Stimulated activated CD4-positive, alpha-beta T cell treated with anti-CD3 and anti-CD28 coated beads, TNF-alpha, amount 100 ng/mL, for 48 hours (primary cell): ENCODE measurements at regions not wholly inside any gene's neighbourhood (a gene's known extent, or its start where the extent isn't known, plus 50 kb on each side); places are given as distances from the start of the nearest gene placed in this dataset.
A peak's percentile ranks its signal among the peaks of the same experiment; 100 is the strongest.
"Not testable (repeated sequence)": the region's sequence is repeated elsewhere in the genome, so short reads cannot be mapped to it uniquely, and the experiment has no call there.

Experiments used
- DNase-seq, 3 donors: peaks; one replicate each; pipeline ENCODE4 v3.0.0-alpha.2; 2020; ENCODE audit warnings: low read depth in 3 of 3

DNA sequence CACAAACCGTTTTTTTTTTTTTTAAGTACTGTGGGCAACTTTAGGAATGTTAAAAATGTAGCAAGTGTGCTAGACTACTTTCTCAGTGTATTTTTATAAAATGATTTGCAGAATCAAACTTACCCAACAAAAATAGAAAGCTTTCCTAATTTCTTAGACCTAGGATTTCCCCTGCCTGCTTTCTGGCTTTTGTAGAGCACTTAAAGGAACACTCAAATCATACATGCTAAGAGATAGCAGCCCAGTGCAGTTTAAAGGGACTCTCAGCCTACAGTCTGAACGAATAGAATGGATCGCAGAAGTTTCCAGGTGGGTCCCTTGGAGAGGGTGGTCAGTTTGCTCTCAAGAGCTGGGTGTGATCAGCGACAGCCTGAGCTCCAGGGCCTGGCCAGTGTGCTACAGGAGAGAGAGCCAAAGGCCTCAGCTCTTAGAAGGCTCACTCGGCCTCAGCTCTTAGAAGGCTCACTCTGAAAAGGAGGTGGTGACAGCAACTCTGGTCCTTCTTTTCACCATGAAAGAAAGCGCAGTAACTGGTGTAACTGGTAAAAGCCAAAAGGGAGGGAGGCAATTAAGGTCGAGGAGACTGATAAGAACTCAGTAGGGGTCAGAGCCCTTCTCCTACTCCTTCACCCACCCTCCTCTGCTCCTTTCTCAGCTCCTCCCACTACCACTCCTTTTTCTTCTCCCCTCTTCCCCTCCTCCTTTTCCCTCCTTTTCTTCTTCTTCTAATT is 142.4 kb downstream of the ZFP64 start:
- no peak for DNase-seq

DNA sequence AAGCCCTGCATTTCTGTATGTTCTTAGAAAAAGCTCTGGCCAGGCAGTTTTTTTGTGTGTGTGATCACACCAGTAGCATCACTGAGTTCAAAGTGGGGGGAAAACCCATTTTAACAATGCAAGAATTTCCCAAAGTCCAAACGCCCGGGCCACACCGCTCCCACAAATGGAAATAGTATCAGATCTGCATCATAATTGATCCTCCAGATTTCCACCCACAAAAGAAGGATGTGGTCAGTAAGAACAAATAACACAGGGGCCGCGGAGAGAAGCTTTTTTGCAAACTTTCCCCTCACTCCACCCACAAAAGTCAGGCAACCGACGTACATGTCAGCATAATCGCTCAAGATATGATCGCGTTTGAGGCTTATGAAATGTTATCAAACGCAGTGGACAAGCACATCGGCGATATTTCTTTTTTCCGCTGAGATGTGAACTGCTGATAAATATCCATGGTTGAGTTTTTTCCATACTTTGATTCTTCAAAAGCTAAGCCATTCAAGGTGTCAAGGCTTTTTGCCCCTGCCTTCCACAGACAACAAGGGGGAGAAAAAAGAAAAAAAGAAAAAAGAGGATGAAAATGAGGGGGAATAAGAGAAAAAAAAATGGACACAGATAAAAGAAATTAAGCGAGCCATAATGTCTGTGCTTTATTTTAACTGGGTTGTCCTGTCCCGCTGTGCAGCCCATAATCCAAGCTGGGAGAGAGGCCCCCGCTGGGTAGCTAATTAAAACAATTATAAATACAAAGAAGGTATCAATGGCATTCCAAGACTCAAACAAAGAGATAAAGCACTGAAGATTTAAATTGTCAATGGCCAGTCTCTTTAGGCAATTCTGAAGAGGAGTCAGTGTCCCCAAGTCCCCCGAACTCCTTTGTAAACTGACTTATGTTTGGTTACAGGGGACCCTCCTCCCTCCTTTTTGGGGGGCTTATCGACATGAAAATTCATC is 143.5 kb downstream of the ZFP64 start:
- DNase-seq = peak in 2 of 3 donors; percentile 10 to 16

DNA sequence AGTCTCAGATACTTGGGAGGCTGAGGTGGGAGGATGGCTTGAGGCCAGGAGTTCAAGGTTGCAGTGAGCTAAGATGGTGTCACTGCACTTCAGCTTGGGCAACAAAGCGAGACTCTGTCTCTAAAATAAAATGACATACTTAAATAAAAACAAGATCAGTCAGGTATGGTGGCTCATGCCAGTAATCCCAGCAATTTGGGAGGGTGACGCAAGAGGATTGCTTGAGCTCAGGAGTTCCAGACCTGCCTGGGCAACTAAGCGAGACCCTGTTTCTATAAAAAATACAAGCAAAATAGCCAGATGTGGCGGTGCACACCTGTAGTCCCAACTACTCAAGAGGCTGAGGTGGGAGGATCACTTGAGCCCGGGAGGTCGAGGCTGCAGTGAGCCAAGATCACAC is 149.6 kb downstream of the ZFP64 start:
- no peak for DNase-seq

DNA sequence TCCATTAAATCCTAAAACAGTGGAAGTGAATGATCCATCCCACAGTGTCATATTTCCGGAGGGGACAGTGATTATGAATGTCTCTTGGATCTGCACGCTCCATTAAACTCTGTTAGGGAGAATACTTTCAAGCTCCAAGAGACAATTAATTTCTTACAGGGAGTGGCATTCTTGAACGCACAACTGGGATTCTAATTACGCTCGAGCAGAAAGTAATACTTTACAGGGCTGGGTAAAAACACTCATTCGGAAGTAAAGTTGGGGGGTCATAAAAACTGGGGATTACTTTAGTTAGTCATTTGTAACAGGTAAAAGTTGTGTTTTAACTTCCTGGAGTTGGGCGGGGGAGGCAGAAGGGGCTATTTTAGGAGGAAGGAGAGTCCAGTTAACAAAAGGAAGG is 151.8 kb downstream of the ZFP64 start:
- no peak for DNase-seq

DNA sequence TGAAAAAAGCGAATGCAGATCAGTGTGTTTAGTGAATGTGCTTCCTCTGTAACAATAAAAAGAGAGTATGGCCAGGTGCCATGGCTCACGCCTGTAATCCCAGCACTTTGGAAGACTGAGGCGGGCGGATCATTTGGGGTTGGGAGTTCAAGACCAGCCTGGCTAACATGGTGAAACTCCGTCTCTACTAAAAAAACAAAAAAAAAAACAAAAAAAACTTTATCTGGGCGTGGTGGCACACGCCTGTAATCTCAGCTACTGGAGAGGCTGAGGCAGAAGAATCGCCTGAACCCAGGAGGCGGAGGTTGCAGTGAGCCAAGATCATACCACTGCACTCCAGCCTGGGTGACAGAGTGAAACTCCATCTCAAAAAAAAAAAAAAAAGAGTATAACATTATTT is 152.9 kb downstream of the ZFP64 start:
- DNase-seq = not testable (repeated sequence)

DNA sequence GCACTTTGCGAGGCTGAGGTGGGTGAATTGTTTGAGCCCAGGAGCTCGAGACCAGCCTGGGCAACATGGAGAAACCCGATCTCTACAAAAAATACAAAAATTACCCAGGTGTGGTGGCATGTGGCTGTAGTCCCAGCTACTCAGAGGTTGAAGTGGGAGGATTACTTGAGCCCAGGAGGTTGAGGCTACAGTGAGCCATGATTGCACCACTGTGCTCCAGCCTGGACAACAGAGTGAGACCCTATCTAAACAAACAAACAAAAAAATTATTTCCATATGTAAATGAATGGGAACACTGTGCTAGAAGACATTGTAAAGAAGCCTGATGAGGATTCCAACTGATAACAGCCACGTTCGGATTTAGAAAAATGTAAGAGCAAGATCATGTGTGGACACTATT is 154.2 kb downstream of the ZFP64 start:
- DNase-seq = no peak

DNA sequence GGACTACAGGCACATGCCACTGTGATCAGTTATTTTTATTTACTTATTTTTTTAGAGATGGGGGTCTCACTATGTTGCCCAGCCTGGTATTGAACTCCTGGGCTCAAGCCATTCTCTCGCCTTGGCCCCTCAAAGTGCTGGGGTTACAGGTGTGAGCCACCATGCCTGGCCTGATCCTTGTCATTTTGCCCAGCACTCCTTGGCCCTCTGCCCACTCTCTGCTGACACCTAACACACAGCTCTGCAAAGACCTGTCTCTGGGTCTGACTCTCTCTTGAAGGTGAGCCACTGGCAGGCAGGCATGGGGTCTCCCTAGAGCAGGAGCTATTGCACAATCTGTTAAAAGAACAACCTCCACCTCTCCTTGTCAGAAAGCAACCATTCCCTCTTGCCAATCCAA is 155.6 kb downstream of the ZFP64 start:
- no peak for DNase-seq

DNA sequence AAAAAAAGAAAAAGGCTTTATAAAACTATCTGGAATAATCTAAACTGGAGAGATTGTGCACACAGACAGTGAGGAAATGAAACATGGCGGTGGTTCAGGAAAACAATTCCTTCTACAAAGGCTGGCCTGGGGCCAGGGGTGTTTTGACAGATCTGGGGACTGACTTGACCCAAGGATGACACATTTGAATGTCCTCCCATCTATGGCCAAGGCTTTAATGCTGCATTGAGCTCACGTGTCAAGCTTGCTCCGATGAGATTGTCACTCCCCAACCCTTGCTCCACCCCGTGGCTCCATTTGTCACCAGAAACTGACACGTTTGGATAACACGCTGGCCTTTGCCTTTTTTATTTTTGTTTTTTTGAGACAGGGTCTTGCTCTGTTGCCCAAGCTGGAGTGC is 156.1 kb downstream of the ZFP64 start:
- no peak for DNase-seq

DNA sequence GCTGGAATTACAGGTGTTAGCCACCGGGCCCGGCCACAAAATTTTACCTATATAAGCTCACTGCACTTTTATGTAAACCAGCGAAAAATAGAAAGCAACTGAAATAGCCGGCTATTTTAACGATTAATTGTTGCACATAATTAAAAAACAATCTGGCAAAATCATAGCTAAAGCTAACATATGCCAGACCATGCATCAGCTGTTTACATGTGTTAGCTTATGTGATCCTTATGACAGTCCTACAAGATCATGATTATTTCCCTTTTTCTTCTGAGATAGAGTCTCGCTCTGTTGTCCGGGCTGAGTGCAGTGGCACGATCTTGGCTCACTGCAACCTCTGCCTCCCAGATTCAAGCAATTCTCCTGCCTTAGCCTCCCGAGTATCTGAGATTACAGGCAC is 157.0 kb downstream of the ZFP64 start:
- DNase-seq = no peak

DNA sequence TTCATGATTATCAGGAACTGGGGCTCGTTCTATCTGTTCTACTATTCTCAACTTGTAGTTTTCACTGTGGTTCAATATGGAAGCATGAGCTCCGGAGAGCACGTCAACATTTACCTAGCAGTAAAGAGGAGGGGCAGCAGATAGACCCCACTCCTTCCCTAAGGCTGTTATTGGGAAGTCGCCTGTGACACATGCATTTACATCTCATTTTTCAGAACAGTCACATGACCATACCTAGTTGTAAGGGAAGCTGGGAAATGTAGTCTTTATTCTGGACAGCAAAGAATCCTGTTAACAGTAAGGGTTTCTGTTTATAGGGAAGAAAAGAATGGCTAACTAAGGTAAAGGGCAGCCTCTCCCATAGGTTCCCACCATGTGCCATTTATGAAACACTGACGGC is 158.3 kb downstream of the ZFP64 start:
- no peak for DNase-seq

DNA sequence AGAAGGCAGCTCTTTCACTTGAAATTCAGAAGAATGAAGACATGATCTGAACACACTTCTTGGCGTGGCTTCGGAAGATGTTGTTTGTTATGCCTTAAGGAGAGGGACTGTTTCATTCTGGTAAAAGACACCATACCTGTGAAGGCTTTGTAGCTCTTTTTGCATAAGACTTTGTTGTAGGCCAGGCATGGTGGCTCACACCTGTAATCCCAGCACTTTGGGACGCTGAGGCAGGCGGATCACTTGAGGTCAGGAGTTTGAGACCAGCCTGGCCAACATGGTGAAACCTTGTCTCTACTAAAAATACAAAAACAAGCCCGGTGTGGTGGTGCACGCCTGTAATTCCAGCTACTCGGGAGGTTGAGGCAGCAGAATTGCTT is 159.3 kb downstream of the ZFP64 start:
- not testable (repeated sequence) for DNase-seq

DNA sequence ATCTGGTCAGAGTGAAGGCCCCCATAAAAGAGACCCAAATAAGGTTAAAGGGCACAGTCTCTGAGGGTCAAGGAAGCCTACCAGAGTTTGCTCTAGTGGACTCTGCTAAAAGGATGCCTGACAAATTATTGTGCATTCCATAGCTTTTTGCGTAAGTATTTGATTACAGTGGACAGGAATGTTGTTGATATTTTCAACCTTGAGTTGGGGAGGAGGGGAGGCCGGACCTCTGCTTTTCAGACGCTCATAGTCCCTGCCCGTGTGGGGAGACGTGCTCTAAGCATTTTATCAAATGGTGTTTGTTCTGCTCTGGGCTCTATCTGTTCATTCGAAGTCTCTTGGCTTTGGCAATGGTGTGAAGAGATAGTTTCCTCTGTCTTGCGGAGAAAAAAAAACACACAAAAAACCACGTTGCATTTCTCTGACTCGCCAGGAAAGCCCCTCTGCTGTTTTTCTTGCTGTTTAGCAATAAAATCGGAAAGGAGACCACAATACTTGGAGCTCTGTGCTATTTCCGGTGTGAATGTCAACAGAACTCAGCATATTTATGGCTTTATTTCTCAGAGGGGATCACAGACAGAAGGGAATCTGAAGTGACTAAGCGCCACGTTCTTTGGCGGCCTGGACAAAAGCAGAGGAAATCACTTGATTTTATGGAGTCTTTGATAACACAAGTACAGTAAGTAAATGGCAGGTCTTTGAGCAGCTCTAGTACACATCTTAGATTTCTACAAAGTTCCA is 159.8 kb downstream of the ZFP64 start:
- DNase-seq = no peak

DNA sequence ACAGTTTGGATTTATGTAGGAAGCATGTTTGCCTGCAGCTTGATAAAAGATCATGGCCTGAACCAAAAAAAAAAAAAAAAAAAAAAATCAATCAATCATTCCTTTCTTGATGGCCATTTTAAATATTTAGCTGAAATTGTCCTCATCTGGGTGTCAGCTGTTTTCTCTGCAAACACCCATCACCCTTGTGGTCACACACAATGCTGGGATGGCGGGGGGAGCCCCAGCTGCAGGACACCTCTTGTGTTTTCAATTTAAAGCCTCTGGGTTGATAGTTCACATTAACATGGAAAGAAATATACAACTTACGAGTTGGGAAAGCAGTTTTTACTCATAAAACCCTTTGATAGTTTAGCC is 160.4 kb downstream of the ZFP64 start:
- no peak for DNase-seq

DNA sequence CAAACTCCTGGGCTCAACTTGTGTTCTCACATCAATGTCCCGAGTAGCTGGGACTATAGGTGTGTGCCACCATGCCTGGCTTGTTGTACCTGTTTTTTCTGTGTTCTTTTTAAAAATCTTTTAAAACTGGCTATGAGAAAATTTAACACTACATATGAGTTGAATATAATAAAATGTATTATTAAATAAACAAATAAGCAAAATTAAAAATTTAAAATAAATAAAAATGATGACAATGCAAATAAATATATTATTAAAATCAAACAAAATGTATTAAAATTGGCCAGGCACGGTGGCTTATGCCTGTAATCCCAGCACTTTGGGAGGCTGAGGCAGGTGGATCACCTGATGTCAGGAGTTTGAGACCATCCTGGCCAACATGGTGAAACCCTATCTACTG is 162.4 kb downstream of the ZFP64 start:
- not testable (repeated sequence) for DNase-seq

DNA sequence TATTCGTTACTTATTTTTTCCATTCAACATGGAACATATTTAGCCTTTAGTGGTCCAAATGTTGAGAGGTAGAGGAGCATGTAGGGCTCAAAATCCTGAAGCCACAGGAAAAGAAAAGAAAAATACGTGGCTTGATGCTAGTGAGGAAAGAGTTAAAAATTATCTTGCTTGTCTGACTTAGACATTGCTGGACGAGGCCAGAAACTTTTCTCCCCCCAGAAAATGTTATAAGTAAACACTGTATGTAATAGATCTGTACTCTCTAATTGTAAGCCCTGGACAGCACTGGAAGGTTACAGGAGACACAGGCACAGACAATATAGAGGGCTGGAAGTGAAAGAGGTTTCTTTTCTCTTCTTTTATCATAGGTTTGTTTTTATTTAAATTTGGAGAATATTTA is 165.6 kb downstream of the ZFP64 start:
- DNase-seq = no peak

DNA sequence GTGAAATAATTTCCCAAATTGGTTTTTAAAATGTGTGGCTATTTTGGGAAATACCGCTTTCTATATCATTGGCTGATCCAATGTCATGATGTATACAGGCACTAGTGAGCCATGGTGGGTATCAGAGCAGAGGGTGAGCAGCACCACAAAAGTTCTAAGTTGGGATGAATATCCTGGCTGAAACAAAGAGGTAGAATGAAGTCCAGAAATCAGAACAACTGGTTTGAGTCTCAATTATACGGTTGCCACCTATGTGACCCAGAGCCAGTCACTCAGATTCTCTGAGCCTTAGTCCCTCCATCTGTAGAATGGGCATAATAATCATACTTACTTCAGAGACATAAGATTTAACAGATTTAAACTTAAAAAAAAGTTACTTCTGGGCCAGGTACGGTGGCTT is 172.3 kb downstream of the ZFP64 start:
- DNase-seq = no peak

DNA sequence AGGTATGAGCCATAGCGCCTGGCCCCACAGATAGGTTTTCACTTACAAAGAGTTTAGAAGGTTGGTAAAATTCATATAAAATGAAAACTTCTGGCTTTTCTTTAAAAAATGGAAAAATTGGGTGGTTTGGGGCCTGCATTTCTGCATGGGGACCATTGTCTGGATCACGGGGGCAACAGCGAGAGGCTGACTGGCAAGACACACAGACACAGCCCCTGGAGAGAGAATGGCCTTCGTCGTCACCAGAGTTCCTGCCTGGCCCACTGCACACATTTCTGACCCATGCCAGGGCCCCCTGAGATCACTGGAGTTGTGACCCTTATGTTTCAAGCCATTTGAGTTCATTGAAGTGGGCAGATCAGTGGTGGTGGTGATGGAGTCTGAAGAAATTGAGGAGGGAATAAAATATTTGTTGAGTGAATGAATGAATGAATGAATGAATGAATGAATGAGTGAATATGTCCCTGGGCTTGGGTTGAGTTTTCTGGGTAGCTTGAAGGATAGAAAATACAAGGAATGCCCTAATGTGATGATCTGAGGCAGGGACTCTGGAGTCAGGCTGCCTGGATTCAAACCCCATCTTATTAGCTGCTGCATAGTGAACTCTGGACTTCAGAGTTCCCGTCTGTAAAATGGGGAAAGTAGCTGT is 173.8 kb downstream of the ZFP64 start:
- no peak for DNase-seq

DNA sequence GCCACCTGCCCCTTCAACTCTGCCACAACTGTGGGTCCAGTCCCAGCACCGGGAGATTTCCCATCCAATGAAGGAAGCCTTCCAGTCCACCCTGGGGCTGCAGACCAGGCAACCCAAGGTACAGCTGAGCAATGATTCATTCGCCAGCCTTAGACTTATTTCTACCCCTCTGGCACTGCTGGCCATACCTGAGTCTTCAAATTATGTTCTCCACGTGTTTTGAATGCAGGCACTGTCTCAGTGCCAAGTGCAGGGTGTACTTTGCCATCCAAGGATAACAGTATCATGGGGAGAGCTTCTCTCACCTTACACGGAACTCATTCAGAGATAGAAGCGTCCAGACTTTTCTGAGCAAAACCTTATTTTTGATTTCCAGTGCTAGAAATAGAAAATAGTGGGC is 175.6 kb downstream of the ZFP64 start:
- DNase-seq = no peak

DNA sequence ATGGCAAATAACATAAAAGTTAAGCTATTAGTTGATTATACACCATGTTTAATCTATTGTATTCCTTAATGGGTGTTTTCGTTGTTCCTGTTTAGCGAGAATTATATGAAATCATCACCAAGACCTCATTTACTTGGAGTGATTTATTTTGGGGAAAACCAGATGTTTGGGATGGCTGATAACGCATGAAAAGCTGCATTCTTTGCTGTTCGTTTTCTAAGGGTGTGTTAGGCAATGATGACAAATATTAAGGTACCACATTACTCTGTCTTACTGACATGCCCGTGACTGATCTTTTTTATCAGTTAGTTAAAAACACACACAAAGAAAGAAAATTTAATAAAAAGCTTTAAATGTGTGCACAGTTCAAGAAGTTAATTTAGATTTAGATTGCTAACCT is 176.4 kb downstream of the ZFP64 start:
- DNase-seq = no peak

DNA sequence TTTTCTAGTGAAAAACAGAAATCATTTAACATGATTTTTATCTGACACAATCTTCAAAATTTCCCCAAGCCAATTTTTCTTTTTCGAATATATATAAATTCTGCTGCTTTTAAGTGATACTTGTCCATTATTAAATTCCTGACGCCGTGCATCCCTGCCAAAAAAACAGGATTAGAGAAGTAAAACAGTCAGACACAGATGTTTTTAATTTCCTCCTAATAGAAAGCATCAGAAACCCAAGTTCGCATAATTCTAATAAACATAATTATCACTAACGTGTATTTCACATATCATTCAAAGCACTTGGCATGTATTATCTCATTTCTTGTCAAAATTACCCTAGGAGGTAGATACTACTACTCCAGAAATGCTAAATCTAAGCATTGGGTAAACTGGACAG is 179.5 kb downstream of the ZFP64 start:
- DNase-seq = no peak

DNA sequence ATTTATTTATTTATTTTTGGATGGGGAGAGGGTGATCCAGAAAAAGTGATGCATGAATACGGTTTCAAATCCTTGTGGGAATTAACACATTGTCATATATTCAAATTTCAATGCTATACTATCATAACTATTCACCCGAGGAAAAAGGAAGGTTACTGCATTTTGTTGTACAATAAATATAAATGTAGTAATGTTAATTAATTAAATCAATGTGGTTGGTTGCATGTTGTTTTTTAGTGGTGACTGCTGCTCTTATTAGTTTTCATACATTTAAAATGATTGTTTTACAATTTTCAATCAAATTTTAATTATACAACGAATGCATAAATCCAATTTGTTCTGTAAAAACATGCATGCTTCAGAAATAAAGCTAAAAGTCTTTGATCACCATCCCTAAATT is 180.5 kb downstream of the ZFP64 start:
- no peak for DNase-seq

DNA sequence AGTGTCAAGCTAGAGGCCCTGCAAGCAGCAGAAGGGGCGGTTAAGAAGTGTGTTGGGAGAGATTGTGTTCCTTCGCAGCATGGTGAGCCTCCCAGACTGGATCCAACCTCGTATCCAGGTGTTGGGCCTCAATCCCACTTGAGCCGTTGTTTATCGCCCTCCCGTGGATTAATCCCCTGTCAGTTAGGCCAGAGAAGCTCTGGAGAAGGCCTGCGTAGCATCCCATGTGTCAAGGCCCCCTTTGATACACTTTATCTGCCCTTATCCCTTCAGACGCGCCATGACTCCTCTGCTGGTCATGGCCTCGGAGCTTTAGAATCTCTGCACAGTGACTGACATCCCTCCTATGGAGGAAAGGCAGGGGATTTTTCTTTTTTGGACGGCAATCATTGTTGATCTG is 181.0 kb downstream of the ZFP64 start:
- DNase-seq = no peak
